ENCODE measurements at regions not wholly inside any gene's neighbourhood (a gene's known extent, or its start where the extent isn't known, plus 50 kb on each side); places are given as distances from the start of the nearest gene placed in this dataset.

DNA sequence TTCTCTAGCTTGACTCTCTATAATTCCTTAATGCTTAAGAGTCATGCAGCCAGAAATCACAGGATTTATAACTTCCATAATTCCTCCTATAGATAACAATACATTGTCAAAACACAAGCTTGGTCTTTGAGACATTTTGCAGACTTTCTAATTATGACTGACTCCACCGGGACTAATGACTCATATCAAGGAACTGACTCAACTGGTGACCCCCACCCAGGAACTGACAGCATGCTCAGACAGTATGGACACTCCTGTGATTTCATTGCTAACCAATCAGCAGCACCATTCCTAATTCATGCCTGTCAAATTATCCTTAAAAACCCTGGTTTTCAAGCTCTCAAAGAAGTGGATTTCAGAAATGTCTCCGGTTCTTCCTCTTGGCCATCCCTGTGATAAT lies 670.5 kb upstream of the IMPG1 start:
- TF ChIP-seq POLR2AphosphoS5 (IDR thresholded peaks at IDR 0.05; ENCODE audit: low read depth, low read length) (no peak), TAF1 (IDR thresholded peaks at IDR 0.05; ENCODE audit: borderline replicate concordance, insufficient read depth, low read length) (no peak)

Measured in PFSK-1 (cell line).